Pulmonary artery endothelial cell (primary cell): ENCODE measurements at regions not wholly inside any gene's neighbourhood (a gene's known extent, or its start where the extent isn't known, plus 50 kb on each side); places are given as distances from the start of the nearest gene placed in this dataset.

Experiments
- DNase-seq: peaks from one replicate; pipeline ENCODE4 v3.0.0-alpha.2; 2011; ENCODE audit warnings: low read depth, low spot score

DNA sequence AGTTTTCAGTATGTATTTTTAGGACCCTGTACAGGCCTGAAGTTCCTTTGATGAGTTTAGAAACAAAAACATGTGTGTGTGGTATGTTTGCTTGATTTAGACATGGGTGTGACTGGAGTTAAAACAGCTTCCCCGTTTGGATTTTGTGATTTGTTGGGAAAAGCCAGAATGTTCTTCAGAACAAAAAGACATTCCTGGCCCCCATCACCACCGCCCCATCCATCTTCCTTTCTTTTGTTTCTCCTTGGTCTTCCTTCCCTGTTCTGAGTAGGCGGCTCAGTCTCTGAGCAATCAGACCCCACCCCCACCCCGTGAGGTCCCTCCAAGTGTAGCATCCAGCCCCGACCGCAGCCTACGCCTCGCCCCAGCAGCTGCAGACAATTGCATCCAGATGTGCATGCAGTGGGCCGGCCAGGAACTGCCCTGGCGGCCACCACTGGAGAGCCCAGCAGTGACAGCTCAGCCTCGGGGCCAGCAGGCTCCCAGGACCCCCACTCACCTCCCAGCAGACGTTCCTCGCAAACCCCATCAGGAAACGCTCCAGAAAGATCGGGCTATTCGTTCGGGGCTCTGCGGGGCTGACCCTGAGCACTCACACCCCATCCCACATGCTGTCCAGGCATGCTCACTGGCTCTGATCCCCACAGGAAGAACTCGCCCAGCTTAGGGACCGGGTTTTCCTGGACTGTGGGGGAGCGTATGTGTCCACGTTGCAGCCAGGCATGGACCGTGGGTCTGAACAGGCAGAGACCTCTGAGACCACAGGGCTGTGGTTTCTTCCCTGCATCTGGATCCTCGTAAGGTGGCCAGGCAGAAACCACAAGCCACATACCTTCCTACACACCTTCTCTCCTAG, 99.8 kb upstream of the CDH5 start:
- DNase-seq: no peak

DNA sequence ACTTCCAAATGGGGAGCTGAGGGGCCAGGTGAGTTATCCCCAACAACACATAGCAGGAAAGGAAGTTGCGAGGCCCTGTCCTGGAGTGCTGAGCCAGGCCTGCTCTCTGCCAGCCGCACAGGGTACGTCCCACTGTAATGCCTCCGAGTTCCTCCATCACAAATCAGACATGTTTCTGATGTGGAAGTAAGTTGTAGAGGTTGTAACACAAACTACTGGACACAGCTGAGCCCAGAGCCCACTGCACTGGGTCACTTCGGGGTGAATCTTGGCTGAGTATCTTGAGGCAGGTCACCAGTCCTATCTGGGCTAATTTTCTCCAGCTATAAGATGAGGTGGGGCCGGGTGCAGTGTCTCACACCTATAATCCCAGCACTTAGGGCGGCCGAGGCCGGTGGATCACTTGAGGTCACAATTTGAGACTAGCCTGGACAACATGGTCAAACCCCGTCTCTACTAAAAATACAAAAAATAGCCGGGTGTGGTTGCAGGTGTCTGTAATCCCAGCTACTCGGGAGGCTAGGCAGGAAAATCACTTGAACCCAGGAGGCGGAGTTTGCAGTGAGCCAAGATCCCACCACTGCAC, 100.8 kb upstream of the CDH5 start:
- no peak for DNase-seq

DNA sequence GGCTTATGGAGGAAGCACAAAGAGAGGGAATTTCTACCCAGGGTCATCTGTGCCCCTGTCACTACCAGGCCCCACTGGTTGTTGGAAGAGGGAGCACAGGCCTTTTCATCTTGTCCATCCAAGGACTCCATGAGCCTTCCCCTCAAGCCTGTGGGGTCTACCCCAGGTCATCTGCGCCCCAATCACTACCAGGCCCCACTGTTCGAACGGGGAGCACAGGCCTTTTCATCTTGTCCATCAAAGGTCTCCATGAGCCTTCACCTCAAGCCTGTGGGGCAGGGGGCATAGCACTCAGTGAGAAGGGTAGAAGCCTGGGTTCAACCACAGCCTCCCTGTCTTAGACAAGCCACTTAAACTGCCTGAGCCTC, 101.5 kb upstream of the CDH5 start:
- DNase-seq: no peak

DNA sequence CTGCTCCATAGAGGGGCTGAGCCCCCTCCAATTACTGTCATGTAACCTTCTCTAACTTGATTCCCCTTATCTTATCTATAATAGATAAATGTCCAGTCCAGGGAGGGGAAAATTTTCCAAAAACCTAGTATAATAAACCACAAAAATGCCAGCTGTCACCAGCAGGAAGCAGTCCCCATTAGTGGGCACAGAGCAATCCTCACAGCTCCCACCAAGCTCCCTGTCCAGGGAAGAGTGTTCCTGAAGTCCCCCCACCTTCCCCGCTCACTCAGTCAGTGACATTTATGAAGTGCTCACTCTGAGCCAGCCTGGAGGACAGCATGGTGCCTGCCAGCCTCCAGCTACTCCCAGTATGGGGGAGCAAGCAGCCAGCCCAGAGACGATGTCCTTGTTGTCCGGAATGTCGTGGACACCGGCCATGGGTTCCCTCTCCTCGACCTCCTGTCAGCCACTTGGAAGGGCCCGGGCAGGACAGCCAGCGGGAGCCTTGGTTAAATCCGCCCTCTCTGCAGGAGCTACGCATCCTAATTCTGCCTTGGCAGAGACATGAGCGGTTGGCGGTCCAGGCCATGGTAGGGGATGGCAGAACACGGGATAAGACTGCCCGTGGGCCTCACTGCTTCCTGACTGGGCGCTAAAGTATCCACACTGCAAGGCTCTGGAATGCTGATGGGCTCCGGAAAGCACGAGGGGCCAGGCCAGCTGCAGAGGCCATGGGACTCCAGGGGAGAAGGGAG, 102.0 kb upstream of the CDH5 start:
- no peak for DNase-seq

DNA sequence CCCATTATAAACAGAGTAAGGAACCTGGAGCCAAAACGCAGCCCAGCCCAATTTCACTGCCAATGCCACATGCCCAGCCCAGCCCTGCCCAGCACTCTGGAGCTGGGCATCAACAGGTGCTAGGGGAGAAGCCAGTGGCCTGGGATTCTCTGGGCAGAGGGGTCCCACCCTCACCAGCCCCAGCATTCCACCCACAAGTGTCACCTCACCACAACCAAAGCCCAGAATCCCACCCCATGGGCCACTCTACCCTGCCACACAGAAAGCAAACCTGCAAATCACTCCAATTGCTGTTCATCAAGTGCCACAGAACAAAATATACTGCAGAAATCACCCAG, 102.5 kb upstream of the CDH5 start:
- no peak for DNase-seq

DNA sequence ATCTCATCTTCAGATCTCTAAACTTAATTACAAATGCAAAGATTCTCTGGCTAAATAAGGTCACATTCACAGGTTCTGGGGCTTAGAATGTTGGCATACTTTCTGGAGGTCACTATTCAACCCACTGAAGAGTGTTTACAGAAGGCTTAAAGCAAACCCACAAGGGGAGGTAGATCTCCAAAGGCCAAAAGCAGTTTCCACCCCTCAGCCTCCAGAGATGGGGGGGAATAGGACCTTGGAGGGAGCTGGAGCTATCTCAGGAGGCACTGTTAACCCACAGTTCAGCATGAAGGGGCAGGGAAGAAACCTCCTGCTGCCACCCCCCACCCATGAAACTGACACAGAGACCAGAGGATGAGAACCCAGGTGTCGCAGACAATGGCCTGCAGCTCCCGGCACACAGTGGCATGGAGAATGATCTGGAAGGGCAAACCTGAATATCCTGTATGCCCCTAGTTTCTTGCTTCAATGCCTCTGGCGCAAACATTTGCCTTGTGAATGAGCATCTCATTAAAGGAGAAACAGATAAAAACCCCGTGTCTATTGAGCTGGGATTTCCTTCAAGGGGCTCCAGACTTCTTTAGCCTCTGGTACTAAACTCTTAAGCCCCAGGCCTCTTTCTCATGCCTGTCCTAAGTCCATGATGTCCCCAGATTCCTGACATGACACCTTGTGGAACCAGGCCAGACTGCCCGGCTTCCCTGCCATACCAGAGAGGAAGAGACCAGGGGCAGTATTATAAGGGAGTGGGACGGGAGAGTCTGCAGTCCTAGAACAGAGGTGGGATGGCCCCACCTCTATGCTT, 103.1 kb upstream of the CDH5 start:
- DNase-seq: no peak

DNA sequence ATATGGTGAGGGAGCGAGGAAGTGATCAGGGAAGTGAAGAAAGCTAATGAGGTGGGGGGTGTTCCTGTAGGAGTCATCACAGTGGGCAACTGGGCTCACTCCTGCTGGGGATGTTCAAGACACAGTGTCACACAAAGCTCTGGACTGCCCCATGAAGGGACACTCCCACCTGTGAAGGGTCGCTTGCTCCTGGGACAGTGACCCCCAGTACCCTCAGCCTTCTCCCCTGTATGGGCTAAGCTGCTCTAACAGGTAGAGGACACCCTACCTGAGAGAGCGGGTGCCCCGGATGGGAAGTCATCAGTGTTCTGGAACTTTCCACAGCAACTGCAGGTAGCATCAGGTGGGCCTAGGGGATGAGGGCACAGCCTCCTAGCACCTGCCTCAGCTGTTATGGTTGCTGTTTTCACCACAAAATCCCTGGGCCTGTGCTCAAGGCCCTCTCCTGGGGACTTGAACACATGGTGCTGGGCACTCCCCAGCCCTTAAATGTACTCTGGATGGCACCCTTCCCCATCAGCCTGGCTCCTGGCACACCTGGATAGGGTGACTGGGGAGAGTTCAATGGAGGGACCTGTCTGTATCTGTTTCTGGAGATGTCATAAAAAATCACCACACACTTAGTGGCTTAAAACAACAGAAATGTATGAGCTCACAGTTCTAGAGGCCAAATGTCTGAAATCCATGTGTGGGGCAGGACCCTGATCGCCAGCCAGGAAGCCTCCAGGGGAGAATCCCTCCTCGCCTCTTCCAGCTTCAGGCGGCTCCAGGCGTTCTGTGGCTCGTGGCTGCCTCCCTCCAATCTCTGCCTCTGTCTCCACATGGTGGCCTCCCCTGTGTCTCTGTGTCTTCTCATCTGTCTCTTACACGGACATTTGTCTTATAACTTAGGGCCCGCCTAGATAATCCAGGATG, 104.0 kb upstream of the CDH5 start:
- DNase-seq: no peak

DNA sequence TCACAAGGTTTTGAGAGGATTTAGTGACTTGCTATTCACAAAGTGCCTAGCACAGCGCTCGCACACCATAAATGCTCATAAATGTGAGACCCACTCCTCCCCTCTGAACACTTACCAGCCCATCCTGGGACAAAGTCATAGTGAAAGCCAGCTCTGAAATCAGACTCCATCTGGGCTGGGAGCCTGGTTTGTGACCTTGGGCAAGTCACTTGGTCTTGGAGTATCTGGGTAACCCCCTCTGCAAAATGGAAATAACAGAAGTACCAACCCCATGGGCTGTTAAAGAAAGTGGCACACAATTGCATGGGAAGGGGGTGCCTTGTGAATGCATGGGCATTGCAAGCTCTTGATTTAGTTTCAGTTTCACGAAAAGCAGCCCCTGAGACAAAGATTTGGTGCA, 104.7 kb upstream of the CDH5 start:
- no peak for DNase-seq

DNA sequence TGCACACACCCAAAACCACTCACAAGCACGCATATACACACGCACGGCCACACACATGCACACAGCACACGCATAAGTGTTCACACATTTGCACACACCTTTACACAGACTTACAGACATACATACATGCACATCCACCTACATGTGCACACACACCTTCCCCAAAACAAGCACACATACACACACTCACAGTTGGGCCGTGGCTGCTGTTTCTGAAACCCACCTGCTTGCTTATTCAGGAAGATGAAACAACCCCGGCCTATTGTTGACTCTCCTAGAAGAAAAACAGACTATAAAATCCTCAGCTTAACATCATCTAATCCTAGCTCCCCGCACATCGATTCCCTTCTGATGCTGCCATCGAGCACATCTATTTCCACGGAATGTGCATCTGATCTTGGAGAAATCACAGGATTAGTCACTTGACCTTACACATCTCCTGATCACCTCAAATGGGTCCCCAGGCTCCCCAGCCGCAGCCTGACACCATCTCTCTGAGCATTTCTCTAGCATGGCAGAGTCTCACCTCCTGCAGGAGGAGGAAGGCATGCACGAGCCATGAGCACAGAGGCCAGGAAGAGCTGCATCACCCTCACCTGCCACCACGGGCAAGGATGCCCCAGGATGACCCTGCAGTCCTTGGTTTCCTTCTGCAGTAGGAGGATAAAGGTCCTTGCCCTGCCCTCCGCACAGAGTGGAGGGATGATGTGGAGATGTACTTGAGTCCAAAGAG, 105.8 kb upstream of the CDH5 start:
- no peak for DNase-seq

DNA sequence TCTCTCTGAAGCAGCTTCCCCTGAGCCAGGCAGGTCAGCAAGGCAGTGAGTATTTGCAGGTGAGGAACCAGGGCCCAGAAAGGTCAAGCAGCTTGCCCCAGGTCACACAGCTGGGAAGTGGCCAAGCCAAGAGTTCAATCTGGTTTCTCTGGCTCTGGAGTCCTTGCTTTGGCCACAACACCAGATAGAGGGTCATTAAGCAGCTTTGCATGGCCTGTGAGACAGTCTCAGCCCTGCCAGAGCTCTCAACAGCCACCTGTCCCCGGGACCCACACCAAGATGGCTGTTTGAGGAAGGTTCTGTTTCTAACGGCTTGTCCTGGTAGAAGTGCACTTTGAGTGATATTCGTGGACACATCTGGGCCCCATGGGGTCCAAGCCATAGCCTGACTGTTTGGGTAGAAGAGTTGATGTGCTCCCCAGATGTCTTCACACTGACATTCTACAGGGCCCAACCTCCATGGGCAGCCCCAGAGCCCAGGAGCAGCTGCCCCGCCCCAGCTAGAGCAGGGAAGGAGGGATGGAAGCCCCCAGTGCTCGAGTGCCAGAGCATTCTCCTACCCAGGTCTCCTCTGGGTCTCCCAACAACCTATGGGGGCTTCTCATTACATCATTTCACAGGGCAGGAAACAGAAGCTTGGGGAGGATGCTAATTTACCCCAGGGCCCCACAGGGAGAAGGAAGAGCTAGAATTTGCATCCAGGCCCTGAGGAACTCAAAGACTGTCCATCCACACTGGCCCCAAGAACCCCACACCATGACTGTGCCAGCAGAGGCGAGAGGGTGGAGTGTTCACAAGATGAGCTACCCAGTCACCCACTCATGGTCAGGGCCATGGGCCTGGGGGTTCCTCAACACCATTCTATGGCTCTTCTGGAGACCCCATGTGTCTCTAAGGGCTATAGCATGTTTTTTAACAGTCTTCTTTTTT, 107.3 kb upstream of the CDH5 start:
- DNase-seq: no peak

DNA sequence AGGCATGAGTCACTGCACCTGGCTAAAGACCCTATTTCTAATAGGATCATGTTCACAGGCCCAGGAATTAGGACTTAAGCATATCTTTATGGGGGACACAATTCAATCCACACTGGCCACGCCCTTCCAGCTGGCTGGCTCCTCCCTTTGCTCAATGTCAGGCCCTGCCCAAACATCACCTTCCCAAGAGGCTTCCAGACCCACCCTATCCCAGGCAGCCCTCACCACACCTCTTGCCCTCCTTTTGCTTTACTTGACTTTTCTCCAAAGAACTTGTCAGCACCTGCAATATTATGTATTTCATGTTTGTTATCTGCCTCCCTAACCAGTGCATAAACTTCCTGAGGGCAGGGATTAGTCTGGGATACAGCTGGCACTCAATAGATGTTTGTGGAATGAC, 109.6 kb upstream of the CDH5 start:
- no peak for DNase-seq

DNA sequence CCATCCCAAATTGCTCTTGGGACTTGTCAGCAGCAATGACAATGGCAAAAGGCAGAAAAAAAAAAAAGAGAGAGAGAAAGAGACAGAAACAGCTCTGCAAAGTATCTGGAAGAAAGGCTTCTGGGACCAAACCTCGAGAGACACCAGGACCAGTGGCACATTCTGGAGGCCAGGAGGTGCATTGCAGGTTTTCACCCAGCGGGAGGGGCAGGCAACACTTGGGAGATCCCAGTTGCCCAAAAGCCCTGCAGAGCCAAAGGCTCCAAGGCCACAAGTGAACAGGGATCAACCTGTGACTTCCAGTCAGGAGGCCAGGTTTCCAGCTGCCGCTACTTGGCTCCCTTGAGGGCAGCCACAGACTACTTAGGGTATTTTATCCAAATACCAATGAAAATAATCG, 110.8 kb upstream of the CDH5 start:
- no peak for DNase-seq

DNA sequence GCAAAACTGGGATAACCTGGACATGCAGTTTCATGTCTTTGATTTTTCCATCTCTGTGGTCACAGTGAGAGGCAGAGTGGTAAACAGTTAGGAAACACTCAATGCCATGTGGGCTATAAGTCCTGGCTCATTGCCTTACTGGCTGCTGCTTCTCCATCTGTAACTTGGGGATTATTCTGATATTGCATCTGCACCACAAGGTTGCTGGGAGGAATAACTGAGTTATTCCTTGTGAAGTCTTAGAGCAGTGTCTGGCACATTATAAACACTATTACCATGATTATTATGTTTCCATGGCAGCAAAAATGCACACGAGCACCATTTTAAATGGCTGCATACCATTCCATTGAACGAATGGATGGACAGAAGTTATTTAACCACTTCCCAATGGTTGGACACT, 111.7 kb upstream of the CDH5 start:
- no peak for DNase-seq

DNA sequence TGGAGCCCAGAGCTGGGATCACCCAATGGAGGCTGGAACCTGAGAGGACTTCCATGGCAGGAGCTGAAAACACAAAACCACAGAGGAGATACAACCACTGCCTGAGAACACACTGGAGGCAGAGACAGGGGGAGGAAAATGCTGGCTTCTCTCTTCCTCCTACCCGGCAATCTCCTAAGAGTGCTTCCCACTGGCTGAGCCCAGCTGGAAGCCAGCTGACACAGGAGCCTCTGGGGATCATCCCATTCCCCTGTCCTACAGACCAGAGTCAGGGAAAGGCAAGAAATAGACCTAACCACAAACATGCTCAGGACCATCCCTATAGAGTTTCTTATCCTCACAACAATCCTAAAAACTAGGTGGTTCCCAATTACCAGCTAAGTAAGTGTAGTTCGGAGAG, 112.4 kb upstream of the CDH5 start:
- DNase-seq: no peak

DNA sequence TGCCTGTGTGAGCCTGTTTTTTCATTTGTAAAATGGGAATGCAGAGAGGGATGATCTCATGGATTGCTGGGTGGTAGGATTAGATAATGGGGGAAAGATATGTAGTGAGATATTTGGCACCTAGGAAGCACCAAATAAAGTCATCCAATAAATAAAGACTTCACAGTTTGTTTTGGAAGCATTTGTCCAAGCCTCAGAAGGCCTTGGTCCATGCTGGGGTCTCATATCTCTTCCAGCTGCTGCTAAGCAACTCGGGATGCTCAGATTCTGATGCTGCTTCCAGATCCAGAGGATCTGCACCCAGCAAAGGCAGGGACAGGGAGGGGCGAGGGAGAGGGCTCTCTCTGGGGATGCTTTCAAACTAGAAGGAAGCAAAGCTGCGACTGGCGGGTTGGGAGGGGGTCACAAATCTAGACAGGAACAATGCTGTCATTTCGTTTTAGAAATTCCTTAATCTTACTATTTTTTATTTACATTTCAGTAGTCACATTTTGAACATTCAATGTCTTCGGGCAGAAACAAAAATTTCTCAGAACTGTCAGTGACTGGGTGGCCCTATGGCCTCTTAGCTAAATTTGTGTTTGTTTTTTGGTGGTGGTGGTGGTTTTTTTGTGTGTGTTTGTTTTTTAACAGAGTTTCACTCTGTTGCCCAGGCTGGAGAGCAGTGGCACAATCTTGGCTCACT, 114.9 kb upstream of the CDH5 start:
- DNase-seq: no peak

DNA sequence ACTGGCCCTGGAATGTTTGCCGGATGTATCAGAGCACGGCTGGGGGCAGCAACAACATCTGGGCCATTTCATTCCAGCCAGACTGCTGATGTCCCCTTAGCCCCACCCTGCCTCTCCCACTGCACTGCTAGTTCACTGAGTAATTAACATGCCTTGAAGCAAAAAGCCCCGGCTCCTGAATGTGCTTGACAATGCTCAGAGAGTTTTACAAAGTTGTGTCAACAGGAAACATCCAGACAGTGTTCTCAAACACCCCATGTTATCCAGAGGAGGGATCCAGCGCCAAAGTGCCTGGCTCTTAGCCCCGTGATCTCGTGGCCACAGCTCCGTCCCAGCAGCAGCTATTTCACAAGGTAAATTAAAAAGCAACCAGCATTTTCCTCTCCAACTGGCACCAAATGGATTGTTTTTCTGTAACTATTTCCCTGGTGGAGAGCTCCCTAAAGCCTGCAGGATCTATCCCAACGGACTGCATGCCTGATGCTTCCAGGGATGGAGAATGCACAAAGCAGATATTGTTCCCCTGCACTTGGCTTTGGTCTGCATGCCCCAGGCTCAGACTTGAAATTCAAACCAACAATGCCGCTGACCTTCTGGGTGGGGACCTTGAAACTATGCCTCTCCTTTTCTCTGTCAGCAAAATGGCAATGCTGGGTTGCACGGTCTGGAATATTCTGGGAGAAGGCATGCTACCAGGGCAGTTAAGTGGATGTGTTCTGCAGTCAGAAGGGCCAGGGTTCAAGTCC, 115.6 kb upstream of the CDH5 start:
- no peak for DNase-seq

DNA sequence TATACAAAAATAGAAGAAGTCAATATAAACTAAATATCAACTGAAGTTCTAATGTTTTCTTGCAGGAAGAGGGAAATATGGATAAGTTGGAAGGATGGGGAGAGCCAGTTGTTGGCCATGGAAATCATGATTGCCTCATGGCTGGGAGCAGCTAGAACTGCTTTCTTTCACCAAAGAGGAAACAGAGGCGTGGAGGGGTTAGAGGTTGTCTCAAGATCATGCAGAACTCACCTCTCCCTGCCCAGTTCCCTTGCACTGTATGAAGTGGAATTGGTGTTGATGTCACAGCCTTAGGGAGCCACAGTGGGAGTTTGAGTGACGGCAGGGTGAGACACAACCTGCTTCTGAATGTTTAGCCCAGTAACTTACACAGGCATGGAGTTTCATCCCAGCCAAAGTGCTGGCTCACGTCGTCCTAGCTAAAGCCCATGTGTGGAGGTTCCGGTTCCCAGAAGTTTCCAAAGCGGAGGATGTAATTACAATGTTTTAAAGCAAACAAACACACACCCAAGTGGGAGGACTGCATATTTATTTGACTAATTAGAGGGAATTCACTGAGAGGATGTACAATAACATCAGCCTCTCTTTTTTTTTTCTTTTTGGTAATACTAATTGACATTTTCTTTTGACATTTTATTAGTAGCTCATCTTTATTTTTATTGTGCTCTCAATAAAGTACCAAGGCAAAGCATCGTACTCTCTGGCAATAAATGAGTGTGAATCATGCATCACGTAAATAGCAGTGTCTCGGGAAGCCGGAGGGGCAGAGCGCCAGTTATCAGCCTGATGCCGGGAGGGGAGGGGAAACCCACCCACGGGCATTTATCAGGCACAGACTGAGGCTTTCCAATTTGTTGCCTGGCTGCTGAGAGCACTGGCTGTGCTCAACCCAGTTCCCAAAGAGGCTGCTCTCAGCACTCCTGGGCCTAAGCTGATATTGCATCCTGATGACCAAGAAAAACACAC, 118.7 kb upstream of the CDH5 start:
- DNase-seq: no peak
